Spleen (tissue), 7 donors: ENCODE measurements at regions not wholly inside any gene's neighbourhood (a gene's known extent, or its start where the extent isn't known, plus 50 kb on each side); places are given as distances from the start of the nearest gene placed in this dataset.

Experiments
- POLR2A ChIP-seq, 3 donors: fragments of 450-650 bp; IDR thresholded peaks; one replicate each; pipeline ENCODE4 v1.5.1; 2017; ENCODE audit warnings: antibody characterized with exemption in 3 of 3, mild to moderate bottlenecking in 1 of 3
- POLR2AphosphoS5 ChIP-seq, 3 donors: sonication (generic); formaldehyde crosslinking; IDR thresholded peaks; one replicate each; pipeline ENCODE4 v1.5.1; 2017; ENCODE audit warnings: antibody characterized with exemption in 3 of 3
- TF ChIP-seq, protein P1 (sequence below), 11 experiments: fragments of 200-600 bp in 7 of 11; fragments of 450-650 bp in 4 of 11; sonication (generic) in 4 of 11; IDR thresholded peaks in 8 of 11; conservative IDR thresholded peaks in 3 of 11; 1 replicate in 7 of 11; 2 replicates in 4 of 11; pipeline versions ENCODE4 v1.4.0 to v1.8.0; 2016 to 2021; ENCODE audit warnings: antibody characterized with exemption in 11 of 11, inconsistent platforms in 4 of 11, mild to moderate bottlenecking in 1 of 11
- donor health status: DM: no; HTN: no; CAD: no; lungs with moderate emphysema.
- donor health status: DM: no; HTN: no; CAD: no.
- donor health status: DM: no; HTN: no; CAD: no.

DNA sequence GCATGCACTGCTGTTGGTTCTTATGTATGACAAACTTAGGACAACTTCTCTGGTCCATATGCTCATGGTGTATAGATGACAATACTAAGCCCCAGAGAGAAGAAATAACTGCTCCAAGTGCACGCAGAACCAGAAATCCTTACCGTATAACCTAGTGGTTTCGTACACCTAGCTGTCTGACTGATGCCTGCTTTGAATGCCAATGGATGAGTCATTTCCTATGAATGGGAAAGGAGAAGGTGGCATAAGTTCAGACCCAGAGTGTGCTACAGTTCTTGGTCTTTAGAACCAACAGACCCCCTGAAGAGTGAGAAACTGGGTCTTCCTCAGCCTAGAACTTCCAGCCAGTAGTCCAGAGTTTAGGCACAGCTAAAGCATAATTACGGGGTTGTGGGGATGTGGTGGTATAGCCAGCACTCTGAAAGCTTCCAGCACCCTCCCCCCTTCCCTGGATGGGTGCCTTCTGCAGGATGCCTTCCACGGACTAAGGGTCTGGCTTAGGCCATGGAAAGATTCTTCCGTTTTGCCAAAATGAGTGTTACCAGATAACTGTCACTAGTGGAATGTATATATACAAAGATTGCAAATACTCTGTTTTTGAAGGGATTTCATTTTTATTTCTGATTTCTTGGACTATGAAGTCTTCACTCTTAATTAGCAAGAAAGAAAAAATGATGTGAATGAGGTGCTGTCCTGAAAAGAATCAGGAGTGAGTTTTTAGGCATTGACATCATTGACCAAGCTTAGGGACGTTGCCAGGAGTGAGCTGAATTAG is 84.6 kb upstream of the PACRGL start:
- TF ChIP-seq POLR2AphosphoS5 (IDR thresholded peaks at IDR 0.05) (no peak), POLR2A (IDR thresholded peaks at IDR 0.05) (no peak)
- TF ChIP-seq, protein P1, sequence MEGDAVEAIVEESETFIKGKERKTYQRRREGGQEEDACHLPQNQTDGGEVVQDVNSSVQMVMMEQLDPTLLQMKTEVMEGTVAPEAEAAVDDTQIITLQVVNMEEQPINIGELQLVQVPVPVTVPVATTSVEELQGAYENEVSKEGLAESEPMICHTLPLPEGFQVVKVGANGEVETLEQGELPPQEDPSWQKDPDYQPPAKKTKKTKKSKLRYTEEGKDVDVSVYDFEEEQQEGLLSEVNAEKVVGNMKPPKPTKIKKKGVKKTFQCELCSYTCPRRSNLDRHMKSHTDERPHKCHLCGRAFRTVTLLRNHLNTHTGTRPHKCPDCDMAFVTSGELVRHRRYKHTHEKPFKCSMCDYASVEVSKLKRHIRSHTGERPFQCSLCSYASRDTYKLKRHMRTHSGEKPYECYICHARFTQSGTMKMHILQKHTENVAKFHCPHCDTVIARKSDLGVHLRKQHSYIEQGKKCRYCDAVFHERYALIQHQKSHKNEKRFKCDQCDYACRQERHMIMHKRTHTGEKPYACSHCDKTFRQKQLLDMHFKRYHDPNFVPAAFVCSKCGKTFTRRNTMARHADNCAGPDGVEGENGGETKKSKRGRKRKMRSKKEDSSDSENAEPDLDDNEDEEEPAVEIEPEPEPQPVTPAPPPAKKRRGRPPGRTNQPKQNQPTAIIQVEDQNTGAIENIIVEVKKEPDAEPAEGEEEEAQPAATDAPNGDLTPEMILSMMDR (IDR thresholded peaks at IDR 0.05 in 8 of 11, conservative IDR thresholded peaks at IDR 0.05 in 3 of 11): no peak
